ENCODE measurements at regions not wholly inside any gene's neighbourhood (a gene's known extent, or its start where the extent isn't known, plus 50 kb on each side); places are given as distances from the start of the nearest gene placed in this dataset.

DNA sequence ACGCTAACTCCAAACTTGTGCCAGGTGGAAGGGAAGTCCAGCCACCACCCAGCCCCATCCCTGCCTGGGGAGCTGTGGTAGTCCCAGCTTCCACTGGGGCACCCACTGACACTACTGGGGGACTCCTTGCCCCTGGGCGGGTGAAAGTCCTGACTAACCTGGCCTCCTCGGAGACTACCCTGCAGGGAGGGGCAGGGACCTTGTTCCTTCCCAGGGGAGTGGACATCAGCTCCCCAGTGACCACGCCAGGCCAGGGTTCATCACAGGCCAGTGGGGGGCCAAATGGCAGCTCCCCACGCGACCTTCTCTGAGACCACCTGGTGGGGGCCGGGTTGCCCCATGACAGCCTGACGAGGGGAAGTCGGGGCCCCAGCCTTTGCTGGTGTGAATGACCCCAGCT, 420.0 kb upstream of the SALL3 start:
- no peak for DNase-seq (ENCODE audit: low read depth, low spot score)

DNA sequence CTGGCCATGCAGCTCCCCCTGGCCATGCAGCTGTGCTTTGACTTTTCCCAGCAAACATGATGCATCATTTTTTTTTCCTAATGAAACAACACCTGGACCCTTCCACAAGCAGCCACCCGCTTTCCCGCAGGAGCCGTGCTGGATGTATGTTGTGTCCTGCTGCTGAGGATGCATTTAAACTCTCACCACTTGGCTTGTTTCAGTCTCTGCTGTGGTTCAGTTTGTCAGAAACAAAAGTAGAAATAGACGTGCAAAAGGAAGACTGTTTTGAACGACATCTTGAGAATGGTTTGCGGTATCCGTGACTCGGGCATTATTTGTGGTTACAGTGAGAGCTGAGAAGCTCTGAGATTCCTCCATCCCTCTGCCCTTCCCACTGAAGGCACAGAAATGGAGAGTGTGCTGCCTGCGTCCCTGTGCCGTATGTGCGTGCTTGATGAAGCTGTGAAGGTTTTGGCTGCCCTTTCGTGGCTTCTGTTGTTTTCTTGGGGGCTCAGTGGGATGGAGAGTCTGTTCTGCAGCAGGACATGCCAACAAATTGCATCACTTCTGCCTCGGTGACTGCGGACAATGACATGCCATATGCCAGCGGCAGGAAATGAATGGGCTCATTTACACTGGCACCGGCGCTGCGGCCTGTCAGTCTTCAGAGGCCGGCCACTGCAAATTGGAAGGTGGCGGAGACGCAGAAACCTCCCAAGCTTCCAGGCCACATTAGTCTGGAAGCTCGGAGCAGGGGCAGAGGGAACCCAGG, 417.7 kb upstream of the SALL3 start:
- no peak for DNase-seq (ENCODE audit: low read depth, low spot score)

DNA sequence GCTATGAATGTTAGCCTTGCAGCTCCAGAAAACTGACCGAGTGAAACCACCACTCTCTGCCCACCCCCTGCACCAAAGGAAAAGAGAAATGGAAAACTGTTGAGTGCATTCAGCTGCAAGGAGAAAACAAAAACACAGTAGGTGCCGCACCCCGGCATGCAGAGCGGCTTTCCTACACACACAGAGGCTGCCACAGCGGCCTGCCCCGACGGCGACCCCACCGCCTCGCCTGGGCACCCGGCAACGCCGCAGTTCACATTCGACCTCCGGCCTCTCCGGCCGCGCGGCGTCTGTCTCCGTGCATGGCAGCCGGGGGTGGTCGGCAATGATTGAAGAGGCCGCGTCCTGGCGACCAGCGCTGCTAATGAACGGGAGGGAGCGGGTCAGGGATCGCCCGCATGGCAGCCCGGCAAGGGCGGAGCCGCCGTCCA, 417.1 kb upstream of the SALL3 start:
- DNase-seq (ENCODE audit: low read depth, low spot score) = peak; percentile 23

DNA sequence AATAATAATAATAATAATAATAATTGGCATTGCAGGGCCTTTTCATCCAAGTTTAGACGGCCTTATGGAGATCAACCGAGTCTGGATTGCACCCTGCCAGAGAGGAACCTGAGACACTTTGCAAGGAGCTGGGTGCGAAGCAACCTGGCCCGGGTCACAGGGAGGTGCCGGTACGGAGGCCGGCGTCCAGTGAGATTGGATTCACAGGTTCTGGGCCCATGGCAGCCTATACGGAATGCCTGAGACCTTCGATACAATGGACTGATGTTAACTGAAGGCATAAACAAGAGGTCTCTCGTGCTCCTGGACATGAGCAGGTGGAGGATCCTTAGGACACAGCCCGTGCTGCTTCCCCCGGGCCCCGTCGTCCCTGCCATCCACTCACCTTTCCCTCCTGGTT, 416.5 kb upstream of the SALL3 start:
- DNase-seq (ENCODE audit: low read depth, low spot score) = no peak

DNA sequence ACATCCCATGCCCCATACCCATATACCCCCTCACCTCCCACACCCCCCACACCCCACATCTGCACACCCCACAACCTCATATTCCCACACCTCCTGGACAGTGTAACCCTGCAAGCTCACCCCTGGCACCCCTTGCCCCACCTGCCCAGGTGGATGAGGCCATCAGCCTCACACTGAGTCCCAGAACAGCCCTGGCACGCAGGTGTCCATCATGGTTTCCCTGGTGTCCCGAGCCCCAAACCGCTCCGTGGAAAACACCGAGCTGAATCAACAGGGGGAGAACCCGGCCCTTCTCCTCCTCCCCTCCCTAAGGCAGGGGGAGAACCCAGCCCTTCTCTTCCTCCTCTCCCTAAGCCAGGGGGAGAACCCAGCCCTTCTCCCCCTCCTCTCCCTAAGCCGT, 415.6 kb upstream of the SALL3 start:
- no peak for DNase-seq (ENCODE audit: low read depth, low spot score)

DNA sequence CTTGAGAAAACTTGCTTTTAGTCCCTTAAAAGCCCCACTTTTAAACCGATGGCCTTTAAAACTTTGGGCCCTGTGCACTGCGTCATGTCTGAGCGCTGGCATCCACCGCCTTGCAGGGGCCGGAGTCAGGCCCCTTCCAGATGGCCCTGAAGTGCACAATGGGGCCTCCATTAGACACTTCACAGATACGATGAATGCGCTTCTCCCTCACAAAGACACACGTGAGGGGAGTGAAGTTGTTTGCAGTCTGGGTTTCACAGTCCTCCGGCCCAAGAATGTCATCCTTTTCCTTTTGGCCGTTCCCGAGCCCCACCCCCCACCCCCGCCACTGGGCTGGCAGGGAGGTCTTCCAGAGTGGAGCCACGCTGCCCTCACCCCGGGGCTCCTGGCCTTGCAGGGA, 415.1 kb upstream of the SALL3 start:
- no peak for DNase-seq (ENCODE audit: low read depth, low spot score)

DNA sequence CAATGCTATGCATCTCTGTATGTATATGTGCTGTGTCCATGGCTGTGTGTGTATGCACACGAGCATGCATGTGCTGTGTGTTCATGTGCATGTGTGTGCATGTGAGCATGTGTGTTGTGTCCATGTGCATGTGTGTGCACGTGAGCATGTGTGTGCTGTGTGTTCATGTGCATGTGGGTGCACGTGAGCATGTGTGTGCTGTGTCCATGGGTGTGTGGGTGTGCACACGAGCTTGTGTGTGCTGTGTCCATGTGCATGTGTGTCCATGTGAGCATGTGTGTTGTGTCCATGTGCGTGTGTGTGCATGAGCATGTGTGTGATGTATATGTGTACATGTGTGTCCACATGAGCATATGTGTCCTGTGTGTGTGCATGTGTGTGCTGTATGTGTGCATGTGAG, 414.4 kb upstream of the SALL3 start:
- no peak for DNase-seq (ENCODE audit: low read depth, low spot score)

DNA sequence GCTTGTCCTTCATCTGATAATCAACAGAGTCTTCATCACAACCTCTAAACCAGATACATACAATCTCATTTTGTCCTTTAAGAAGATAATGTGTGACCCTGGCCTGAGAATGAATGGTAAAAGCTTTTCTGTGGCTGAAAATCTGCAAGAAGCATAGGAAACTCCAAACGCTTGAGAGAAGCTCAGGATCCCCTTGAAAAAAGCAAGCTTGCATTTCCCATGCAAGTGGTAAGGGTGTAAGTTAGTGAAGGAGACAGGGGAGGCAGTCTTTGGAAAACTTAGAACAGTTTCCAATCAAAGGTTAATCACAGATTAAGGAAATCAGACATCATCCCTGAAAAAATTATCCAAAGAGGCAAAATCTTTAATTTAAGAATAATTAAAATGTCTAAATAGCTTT, 413.6 kb upstream of the SALL3 start:
- no peak for DNase-seq (ENCODE audit: low read depth, low spot score)

DNA sequence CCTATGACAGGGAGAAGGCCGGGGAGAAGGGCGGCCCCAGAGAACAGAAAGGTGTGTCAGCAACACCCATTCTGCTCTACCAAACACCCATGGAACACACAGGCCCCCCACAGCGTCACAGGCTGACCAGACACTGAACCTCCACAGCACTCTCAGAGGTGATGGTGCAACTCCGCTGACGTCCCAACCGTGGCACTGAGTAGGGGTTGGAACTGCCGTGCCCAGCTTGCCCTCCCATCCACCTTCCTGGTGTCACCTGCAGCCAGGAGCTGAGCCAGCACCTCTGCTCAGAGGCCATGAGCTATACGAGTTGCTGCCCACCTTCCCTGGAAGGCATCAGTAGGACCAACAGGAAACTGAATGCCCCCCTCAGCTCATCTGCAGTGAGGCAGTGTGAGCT, 412.9 kb upstream of the SALL3 start:
- no peak for DNase-seq (ENCODE audit: low read depth, low spot score)

DNA sequence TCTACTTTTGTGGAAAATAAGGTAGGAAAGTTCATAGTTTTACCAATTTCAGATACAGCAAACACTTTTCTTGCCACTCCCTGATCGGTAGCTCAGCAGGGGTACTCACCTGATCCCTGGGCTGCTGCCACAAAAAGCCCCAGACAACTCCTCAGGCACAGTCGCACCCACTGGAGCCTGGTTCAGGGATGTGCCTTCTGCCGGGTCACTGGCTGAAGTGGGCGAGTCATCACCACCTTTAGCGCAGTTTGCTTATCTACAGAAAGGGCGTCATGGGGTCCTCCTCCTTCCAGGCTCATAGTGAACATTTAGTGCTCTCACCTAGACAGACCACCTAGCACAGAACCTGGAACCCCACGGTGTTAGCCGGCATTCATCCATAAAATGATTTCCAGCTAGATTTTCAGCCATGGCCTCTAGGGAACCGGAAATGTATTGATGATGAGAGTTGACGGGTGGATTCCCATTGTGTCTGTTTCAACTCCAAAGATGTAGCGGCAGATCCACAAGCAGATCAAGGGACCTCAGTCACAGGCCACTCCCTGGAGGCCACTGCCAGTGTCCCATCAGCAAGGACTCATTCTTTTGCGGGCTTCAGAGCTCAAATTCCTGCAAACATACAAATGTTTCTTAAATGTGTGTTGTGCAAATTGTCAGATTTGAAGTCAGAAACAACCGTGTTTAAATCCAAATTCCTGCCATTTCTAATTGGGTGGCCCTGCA, 408.4 kb upstream of the SALL3 start:
- no peak for DNase-seq (ENCODE audit: low read depth, low spot score)

DNA sequence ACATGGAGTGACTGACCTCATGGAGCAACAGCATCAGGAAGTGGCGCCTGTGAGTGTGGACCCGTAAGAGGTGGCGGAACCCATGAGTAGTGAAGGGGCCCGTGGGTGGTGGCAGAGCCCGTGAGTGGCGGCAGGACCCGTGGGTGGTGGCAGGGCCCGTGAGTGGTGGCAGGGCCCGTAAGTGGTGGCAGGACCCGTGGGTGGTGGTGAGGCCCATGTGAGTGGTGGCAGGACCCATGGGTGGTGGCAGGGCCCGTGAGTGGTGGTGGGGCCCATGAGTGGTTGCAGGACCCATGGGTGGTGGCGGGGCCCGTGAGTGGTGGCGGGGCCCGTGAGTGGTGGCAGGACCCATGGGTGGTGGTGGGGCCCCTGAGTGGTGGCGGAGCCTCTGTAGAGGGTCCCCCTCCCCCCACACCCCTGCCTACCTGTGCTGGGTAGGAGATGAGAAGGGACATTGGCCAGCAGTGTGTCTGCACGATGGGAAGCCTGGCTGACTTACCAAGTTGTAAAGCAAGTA, 407.7 kb upstream of the SALL3 start:
- no peak for DNase-seq (ENCODE audit: low read depth, low spot score)

DNA sequence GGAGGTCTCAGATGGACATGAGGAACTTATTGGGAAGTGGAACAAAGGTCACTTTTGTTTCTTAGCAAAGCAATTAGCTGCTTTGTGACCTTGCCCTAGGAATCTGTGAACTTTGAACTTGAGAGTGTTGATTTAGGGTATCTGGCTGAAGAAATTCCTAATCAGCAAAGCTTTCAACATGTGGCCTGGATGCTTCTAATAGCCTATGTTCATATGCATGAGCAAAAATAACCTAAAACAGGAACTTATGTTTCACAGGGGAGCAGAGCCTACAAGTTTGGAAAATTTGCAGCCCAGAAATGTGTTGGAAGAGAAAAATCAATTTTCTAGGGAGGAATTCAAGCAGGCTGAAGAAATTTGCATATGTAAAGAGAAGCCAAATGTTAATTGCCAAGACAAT, 405.8 kb upstream of the SALL3 start:
- no peak for DNase-seq (ENCODE audit: low read depth, low spot score)

DNA sequence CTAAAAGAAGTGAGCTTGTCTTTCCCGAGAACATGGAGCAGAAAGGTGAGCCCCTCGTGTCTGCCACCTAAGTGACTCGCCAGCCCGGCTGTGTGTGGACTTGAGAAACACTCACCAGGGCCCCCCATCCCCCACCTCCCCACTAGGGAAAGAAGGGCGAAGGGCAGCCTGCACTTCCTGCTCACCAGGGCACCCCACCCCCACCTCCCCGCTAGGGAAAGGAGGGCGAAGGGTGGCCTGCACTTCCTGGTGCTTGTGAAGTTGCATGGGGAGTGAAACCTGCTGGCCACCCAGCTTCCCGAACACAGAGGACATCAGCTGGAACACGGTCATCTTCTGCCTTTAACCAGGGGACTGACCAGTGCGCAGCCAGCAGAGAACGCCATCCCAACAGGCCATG, 402.7 kb upstream of the SALL3 start:
- DNase-seq (ENCODE audit: low read depth, low spot score) = no peak

DNA sequence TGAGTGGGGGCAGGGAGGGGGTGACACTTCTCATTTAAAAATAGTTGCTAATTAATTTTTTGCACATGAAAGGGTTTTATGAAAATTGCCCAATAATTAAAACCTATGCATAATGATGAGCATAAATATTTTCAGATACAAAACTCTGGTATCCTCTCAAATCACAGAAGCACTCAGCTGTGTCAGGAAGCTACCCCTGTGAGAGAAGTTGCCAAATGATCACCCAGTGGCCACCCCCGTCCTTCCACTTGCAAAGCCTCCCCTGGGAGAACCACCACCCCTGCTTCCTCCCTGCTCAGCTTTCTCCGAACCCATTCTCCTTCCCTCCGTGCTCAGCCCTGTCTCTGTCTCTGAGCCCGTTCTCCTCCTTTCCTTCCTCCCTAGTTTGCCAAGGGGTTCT, 400.2 kb upstream of the SALL3 start:
- DNase-seq (ENCODE audit: low read depth, low spot score) = no peak

DNA sequence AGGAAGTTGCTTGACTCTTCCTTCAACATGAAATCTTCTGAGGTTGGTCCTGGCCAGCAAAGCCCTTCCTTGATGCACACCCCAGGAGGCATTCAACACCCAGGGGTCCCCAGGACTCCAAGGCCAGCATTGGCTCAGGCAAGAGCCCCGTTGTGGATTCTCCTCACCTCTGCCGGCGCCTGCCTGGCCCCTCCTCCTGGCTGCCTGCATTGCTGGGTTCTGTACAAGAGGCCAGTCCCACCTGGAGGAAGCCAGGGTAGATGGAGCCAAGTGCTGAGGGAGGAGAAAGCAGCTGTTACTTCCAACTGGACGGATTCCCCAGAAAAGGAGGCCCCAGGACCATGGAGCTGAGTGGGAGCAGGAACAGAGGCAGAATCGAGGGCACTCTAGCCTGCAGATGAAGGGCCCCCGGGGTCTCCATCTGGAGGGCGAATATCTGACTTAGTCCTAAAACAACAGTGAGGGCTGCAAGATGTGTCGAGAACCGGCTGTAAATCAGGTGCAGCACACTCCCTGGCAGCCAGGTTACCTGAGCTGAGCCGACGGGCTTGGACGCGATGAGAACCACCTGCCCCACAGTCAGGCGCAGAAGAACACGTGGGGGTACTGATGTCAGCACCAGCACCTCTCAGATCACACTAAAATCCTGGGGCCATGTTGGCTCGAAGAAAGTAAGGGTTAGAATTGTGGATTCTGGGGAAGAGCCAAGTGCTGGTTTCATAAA, 399.6 kb upstream of the SALL3 start:
- DNase-seq (ENCODE audit: low read depth, low spot score) = no peak

DNA sequence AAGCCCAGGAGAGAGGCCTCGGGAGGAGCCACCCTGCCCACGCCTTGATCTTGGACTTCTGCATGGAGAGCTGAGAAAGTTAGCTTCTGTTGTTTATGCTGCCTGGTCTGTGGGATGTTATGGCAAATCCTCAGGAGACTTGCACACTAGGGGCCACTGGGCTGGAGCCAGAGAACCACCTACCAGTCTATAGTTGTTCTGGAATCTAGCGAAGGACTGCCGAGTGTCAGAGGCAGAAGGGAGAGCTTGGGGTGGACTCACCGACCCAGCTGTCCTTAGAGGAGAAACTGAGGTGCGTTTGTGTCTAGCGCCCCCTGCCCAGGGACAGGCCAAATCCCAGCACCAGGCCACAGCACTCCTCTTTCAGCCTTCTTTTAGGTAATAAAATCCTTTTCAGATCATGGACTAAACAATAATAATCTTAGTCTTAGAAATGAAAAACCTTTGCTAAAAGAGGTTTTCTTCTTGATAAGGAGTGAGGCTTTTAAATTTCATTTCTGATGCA, 398.7 kb upstream of the SALL3 start:
- no peak for DNase-seq (ENCODE audit: low read depth, low spot score)

DNA sequence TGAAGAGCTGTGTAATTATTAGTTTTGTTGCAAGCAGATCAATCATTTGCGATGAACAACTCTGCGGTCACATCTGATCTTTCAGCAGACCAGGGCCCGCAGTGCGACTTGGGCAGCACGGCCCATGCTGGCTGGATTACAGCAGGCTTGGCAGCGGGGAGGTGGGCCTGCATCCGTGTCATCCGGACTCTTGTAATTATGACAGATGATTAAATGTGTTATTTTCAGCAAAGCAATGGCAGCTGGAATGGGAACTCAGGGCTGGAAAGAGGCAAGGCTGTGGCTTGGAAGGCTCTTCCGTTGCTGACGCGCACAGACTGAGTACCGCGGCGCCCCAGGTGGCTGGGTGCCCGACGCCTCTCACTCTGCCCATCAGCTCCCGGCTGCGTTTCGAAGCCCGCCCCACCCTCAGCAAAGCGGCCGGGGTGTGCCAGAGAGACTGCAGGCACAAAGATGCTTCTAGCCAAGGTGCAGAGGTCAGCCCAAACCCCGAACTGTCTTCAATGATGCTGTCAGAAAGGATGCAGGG, 397.4 kb upstream of the SALL3 start:
- DNase-seq (ENCODE audit: low read depth, low spot score) = no peak

DNA sequence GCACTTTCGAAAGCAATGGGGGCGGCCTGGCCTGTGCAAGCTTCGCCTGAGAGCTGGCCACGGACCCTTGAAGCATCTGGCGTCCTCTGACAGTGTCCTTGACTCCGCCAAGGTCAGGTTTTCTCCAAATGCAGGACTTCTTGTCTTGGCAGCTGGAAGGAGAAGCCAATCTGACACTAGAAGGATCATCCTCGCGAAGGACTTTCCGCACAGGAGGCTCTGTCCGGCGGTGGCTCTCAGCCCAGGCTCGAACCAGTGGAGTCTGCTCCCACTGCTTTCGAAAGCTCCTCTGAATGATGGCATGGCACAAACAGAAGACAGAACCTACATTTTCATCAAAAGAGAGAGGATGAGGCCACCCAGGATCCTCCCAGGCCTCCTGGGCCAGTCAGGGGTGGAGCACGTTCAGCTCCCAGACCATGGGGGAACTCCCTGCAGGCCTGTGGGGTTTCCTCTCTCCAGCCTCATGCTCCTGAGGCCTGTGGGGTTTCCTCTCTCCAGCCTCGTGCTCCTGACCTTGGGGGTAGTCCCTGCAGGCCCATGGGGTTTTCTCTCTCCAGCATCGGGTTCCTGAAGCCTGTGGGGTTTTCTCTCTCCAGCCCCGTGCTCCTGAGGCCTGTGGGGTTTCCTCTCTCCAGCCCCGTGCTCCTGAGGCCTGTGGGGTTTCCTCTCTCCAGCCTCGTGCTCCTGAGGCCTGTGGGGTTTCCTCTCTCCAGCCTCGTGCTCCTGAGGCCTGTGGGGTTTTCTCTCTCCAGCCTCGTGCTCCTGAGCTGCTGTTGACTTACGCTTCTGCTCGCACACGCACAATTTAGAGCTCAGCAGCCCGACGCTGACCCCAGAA, 396.5 kb upstream of the SALL3 start:
- no peak for DNase-seq (ENCODE audit: low read depth, low spot score)

DNA sequence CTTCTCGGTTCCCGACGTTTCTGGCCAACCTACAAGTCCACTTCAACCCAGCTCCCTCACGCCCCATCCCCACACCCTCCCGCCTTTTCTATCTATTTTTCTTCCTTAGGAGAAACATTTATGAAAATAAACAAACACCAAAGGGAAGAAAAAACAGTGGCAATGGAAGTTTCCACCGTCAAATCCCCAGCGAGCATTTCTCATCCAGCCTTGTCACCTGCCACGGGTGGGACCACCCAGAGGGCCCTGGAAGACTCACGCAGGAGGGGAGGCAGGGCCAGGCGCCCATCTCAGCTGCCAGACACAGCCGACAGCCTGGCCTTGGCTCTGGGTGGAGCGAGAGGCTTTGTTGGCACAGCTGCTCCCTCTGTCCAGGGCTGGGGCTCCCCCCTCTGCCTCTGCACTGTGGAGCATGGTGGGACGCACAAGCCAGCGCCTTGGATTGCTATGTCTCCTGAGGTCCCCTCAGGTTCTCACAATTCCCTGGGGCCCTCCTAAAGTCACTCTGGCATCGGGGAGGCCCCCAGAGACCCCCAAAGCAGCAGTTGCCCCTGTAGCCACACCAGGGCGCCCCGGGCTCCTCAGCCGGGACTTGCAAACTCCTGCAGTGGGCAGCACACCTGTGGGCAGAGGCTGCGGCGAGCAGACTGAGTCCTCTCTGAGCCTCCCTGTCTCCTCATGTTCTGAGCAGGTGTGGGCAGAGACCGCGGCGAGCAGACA, 395.7 kb upstream of the SALL3 start:
- no peak for DNase-seq (ENCODE audit: low read depth, low spot score)

DNA sequence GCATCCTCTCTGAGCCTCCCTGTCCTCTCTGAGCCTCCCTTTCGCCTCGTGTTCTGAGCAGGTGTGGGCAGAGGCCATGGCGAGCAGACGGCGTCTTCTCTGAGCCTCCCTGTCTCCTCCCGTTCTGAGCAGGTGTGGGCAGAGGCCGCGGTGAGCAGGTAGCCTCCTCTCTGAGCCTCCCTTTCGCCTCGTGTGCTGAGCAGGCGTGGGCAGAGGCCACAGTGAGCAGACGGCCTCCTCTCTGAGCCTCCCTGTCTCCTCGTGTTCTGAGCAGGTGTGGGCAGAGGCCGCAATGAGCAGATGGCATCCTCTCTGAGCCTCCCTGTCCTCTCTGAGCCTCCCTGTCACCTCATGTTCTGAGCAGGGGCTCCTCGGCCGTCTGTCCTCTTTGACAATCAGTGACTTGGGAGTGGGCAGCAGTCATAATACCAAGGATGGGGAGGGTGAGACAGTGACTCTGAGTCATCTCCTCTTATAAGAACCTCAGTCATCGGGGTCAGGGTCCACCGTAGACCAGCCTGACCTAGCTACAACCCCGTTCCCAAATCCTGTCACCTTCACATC, 395.1 kb upstream of the SALL3 start:
- no peak for DNase-seq (ENCODE audit: low read depth, low spot score)

Data from ELF-1 (cell line).